Kidney (tissue), 13 donors: ENCODE measurements at regions not wholly inside any gene's neighbourhood (a gene's known extent, or its start where the extent isn't known, plus 50 kb on each side); places are given as distances from the start of the nearest gene placed in this dataset.

ENCODE experiments used
- DNase-seq, 5 donors: peaks; one replicate each; pipeline ENCODE4 v3.0.0-alpha.2; 2013 to 2020
- FAIRE-seq: peaks from 2 replicates; lab custom pipeline; 2012; peaks lifted over from hg19 to GRCh38; lab: Jason Lieb, UNC
- H3K27ac ChIP-seq, 2 donors: one replicate each; pipeline ENCODE4 v1.7.0; 2013; ENCODE audit warnings: low read depth in 2 of 2, low read length in 2 of 2, inconsistent platforms in 1 of 2
- H3K27me3 ChIP-seq: one replicate; pipeline ENCODE4 v1.7.1; 2013; ENCODE audit warnings: low read length, inconsistent platforms; ENCODE audit not compliant: control insufficient read depth, insufficient read depth
- H3K36me3 ChIP-seq, 3 donors: one replicate each; pipeline versions ENCODE4 v1.7.0 to v1.7.1; 2013; ENCODE audit warnings: low read length in 3 of 3, control low read depth in 1 of 3, inconsistent platforms in 1 of 3; ENCODE audit not compliant: insufficient read depth in 3 of 3, control insufficient read depth in 2 of 3
- H3K4me1 ChIP-seq, 3 donors: one replicate each; pipeline versions ENCODE4 v1.7.0 to v1.7.1; 2013; ENCODE audit warnings: low read length in 3 of 3, inconsistent platforms in 1 of 3, low read depth in 1 of 3; ENCODE audit not compliant: control insufficient read depth in 2 of 3, insufficient read depth in 2 of 3
- H3K4me3 ChIP-seq, 3 donors: one replicate each; pipeline versions ENCODE4 v1.7.0 to v1.8.1; 2013; ENCODE audit warnings: low read length in 3 of 3, control low read depth in 1 of 3, inconsistent platforms in 1 of 3
- H3K9ac ChIP-seq, 3 donors: one replicate each; pipeline versions ENCODE4 v1.7.0 to v1.7.1; 2013; ENCODE audit warnings: low read length in 3 of 3, control low read depth in 1 of 3, inconsistent platforms in 1 of 3
- H3K9me3 ChIP-seq, 3 donors: one replicate each; pipeline versions ENCODE4 v1.7.0 to v1.7.1; 2013; ENCODE audit warnings: low read length in 3 of 3, control low read depth in 1 of 3, inconsistent platforms in 1 of 3; ENCODE audit not compliant: control insufficient read depth in 2 of 3, insufficient read depth in 1 of 3
- CTCF ChIP-seq: IDR thresholded peaks from 3 replicates; pipeline ENCODE4 v1.5.1; 2012; ENCODE audit warnings: mild to moderate bottlenecking, moderate library complexity, borderline replicate concordance; ENCODE audit not compliant: insufficient read depth; ENCODE audit errors: extremely low read depth
- intact Hi-C: fragments of 100-400 bp; cut with DNase I; formaldehyde crosslinking; loops from one replicate; pipeline ENCODE4 v1.11.1; 2022
- donor health status: control.
- donor health status: control.
- donor health status: control.
- donor health status: control.
- donor health status: control.
- donor health status: DM: yes; HTN: yes; CAD: no.
- donor health status: Normal renal cell carcinoma (clear cell type).

GRCh38 chr11:37643968-37644367 lies 1045.9 kb upstream of the RAG2 start:
- intact Hi-C loops: no loop called here
- no peak for FAIRE-seq

GRCh38 chr11:37642296-37642695 lies 1044.3 kb upstream of the RAG2 start:
- no peak overlapping the region for H3K4me3 ChIP-seq
- no peaks in the 10 kb centered on the region for H3K9me3 ChIP-seq
- no peaks in the 10 kb centered on the region for H3K36me3 ChIP-seq
- no peak for DNase-seq
- no peaks in the 10 kb centered on the region for H3K4me1 ChIP-seq
- FAIRE-seq: no peak
- no peaks in the 10 kb centered on the region for H3K27me3 ChIP-seq
- H3K9ac ChIP-seq: no peak overlapping the region
- intact Hi-C loops: no loop called here
- TF ChIP-seq CTCF: no peak
- no peak overlapping the region for H3K27ac ChIP-seq

More at GRCh38 chr11:37643968-37644367, 1045.9 kb upstream of the RAG2 start:
- Histone ChIP-seq H3K9ac (no peak overlapping the region), H3K36me3 (no peaks in the 10 kb centered on the region), H3K4me3 (no peak overlapping the region), H3K27ac (no peak overlapping the region), H3K4me1 (no peaks in the 10 kb centered on the region), H3K9me3 (no peaks in the 10 kb centered on the region), H3K27me3 (no peaks in the 10 kb centered on the region)
- no peak for TF ChIP-seq CTCF
- no peak for DNase-seq

GRCh38 chr11:37632748-37633147 lies 1034.7 kb upstream of the RAG2 start:
- no peaks in the 10 kb centered on the region for H3K4me1 ChIP-seq
- no peak for DNase-seq

More at GRCh38 chr11:37632748-37633147, 1034.7 kb upstream of the RAG2 start:
- no peak overlapping the region for H3K9ac ChIP-seq
- no peaks in the 10 kb centered on the region for H3K27me3 ChIP-seq
- no peak overlapping the region for H3K4me3 ChIP-seq
- intact Hi-C loops: no loop called here
- no peak for TF ChIP-seq CTCF
- no peak overlapping the region for H3K27ac ChIP-seq
- no peaks in the 10 kb centered on the region for H3K36me3 ChIP-seq
- no peaks in the 10 kb centered on the region for H3K9me3 ChIP-seq
- FAIRE-seq: no peak
